ENCODE measurements at regions not wholly inside any gene's neighbourhood (a gene's known extent, or its start where the extent isn't known, plus 50 kb on each side); places are given as distances from the start of the nearest gene placed in this dataset.

- no peak for TF ChIP-seq EZH2 (IDR thresholded peaks at IDR 0.05; ENCODE audit: borderline replicate concordance, insufficient read depth, low read depth, low read length, poor library complexity, severe bottlenecking)
- no peak for TF ChIP-seq CTCF (IDR thresholded peaks at IDR 0.05)
Measured at GRCh38 chr6:106735828-106736227, 106.5 kb downstream of the QRSL1 start.
